Mucosa of descending colon (tissue), 3 donors: ENCODE measurements at regions not wholly inside any gene's neighbourhood (a gene's known extent, or its start where the extent isn't known, plus 50 kb on each side); places are given as distances from the start of the nearest gene placed in this dataset.

ENCODE experiments used
- ATAC-seq: fragments of 200-7000 bp; cut with Tn5 transposase; one replicate; pipeline ENCODE4 v1.9.1; 2020; ENCODE audit warnings: mild to moderate bottlenecking, moderate library complexity
- DNase-seq, 3 donors: peaks; one replicate each; pipeline ENCODE4 v3.0.0-alpha.2; 2020
- H3K36me3 ChIP-seq: fragments of 200-600 bp; one replicate; pipeline ENCODE4 v1.8.0; 2021; ENCODE audit warnings: low read depth, mild to moderate bottlenecking
- H3K4me1 ChIP-seq: fragments of 200-600 bp; one replicate; pipeline ENCODE4 v1.8.0; 2021; ENCODE audit warnings: low read depth, mild to moderate bottlenecking
- H3K4me3 ChIP-seq: fragments of 200-600 bp; one replicate; pipeline ENCODE4 v1.8.0; 2021; ENCODE audit warnings: mild to moderate bottlenecking
- H3K9me3 ChIP-seq: fragments of 200-600 bp; one replicate; pipeline ENCODE4 v1.8.0; 2021; ENCODE audit warnings: mild to moderate bottlenecking
- intact Hi-C, 2 donors: fragments of 100-400 bp; cut with DNase I in 1 of 2; cut with micrococcal nuclease in 1 of 2; formaldehyde crosslinking; loops; one replicate each; pipeline versions ENCODE4 v1.11.0 to v1.11.1; 2022; cut with DNase I, micrococcal nuclease
- TF ChIP-seq, protein P1 (sequence below): fragments of 200-600 bp; IDR thresholded peaks from one replicate; pipeline ENCODE4 v1.8.0; 2022; ENCODE audit warnings: antibody characterized with exemption, mild to moderate bottlenecking
- donor health status: DM: no; HTN: no; CAD: no; lungs with moderate emphysema.
- donor health status: DM: no; HTN: no; CAD: no.
- donor health status: DM: no; HTN: yes; CAD: no.

DNA sequence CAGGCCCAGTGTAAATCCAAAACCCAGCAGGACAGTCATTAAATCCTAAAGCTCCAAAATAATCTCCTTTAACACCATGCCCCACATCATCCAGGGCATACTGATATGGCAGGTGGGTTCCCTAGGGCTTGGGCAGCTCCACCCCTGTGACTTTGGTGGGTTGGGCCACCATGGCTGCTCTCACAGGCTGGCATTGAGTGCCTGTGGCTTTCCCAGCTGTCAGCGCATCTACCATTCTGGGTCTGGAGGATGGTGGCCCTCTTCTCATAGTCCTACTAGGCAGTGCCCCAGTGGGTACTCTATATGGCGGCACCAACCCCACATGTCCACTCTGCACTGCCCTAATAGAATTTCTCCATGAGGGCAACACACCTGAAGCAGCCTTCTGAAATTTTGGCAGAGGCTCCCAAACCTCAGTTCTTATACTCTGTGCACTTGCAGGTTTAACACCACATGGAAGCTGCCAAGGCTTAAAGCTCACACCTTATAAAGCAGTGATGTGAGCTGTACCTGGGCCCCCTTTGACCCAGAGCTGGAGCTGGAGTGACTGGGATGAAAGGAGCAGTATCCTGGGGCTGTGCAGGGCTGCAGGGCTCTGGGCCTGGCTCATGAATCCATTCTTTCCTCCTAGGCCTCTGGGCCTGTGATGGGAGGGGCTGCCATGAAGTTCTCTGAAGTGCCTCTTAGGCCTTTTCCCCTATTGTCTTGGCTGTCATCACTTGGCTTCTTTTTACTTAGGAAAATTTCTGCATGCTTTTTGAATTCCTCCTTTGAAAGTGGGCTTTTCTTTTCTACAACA lies 765.5 kb upstream of the EPHA7 start:
- peaks cover 5% of the 10 kb centered on the region for H3K9me3 ChIP-seq
- H3K36me3 ChIP-seq, result no peaks in the 10 kb centered on the region
- DNase-seq (no peak), ATAC-seq (no peak)
- no peaks in the 10 kb centered on the region for H3K4me1 ChIP-seq
- no peak overlapping the region for H3K4me3 ChIP-seq
- TF ChIP-seq, protein P1, sequence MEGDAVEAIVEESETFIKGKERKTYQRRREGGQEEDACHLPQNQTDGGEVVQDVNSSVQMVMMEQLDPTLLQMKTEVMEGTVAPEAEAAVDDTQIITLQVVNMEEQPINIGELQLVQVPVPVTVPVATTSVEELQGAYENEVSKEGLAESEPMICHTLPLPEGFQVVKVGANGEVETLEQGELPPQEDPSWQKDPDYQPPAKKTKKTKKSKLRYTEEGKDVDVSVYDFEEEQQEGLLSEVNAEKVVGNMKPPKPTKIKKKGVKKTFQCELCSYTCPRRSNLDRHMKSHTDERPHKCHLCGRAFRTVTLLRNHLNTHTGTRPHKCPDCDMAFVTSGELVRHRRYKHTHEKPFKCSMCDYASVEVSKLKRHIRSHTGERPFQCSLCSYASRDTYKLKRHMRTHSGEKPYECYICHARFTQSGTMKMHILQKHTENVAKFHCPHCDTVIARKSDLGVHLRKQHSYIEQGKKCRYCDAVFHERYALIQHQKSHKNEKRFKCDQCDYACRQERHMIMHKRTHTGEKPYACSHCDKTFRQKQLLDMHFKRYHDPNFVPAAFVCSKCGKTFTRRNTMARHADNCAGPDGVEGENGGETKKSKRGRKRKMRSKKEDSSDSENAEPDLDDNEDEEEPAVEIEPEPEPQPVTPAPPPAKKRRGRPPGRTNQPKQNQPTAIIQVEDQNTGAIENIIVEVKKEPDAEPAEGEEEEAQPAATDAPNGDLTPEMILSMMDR, result no peak
- intact Hi-C loops, result no loop called here

DNA sequence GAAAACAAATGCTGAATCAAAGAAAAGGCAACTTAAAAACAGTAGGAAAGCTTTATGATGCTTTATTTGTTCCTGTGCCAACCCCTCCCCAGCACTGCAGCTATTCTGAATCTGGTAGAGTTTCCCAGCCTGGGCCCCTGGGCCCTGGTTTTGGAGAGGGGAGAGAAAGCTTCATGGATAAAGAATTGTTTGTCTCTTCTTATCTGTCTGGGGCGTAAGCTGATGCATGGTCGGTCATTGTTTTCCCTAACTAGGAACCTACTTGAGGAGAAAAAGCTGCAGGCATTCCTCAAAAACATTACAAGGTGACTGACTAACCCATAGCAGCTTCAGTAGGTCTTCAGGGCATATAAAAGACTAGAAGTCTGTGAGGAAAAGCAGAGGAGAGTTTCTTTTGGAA lies 758.1 kb upstream of the EPHA7 start:
- ATAC-seq, result no peak
- Histone ChIP-seq H3K4me3 (no peak overlapping the region), H3K4me1 (no peaks in the 10 kb centered on the region), H3K9me3 (peaks cover 2% of the 10 kb centered on the region), H3K36me3 (no peaks in the 10 kb centered on the region)
- intact Hi-C loops, result no loop called here
- no peak for DNase-seq
- TF ChIP-seq, protein P1, result no peak

DNA sequence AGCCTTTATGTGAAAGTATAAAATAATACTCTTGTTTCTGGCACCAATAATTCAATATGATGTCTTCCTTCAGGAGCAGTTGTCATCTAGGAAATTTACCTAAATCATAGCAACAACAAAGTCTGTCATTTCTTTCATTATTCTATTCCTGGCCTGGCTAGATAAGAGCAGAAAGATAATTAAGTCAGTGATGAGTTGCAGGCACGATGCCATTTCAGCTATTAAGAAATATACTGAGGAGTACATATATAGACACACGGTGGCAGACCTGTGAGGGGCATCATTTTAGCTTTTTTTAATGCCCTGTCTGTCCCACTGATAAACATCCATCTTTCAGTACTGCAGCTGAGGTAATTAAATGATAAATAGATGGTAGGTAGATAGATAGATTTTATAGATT lies 756.1 kb upstream of the EPHA7 start:
- Histone ChIP-seq H3K36me3 (no peaks in the 10 kb centered on the region), H3K4me3 (no peak overlapping the region), H3K4me1 (no peaks in the 10 kb centered on the region), H3K9me3 (peaks cover 2% of the 10 kb centered on the region)
- intact Hi-C loops, result no loop called here
- TF ChIP-seq, protein P1, result no peak
- DNase-seq, result no peak
- ATAC-seq, result no peak

DNA sequence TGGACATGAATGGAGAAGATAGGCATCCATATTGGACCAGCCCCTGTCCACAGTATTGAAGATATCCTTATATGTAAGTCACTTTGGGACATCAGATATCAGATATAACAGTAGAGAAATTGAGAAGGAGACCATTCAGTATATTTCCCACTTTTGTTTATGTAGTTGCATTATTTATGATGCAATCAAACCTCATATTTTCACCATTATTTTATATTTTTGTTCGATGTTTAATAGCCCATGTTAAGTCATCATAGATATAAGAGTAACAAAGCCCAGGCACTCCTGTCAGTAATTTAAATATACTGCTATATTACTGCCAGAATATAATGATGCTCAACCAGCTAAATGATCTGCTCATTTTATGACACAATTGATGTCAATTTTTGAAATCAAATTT lies 744.5 kb upstream of the EPHA7 start:
- no peaks in the 10 kb centered on the region for H3K4me1 ChIP-seq
- no peak overlapping the region for H3K4me3 ChIP-seq
- H3K36me3 ChIP-seq, result no peaks in the 10 kb centered on the region
- DNase-seq (no peak), ATAC-seq (no peak)
- intact Hi-C loops, result no loop called here
- H3K9me3 ChIP-seq, result no peaks in the 10 kb centered on the region
- TF ChIP-seq, protein P1, result no peak

DNA sequence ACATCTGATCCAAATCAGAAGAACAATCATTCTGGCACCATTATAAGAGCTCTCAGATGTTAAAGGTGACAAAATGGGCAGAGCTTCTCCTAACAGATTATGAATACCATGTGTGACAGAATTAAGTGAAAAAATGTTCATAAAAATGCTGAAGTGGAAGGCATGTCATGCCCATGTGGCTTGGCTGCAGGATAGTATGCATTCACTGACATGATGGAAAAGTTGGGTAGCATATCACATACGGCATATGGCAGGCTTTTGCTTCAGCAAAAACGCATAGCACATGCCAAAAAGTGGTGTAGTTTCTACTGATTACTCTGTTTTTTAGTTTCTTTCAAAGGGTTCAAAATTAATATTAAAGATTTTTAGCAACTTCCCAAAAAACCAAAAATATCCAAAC lies 731.5 kb upstream of the EPHA7 start:
- H3K4me1 ChIP-seq, result no peaks in the 10 kb centered on the region
- no peak for DNase-seq
- no peak for ATAC-seq
- H3K9me3 ChIP-seq, result no peaks in the 10 kb centered on the region
- H3K4me3 ChIP-seq, result no peak overlapping the region
- no peaks in the 10 kb centered on the region for H3K36me3 ChIP-seq
- TF ChIP-seq, protein P1, result no peak
- intact Hi-C loops, result no loop called here
